ENCODE measurements at regions not wholly inside any gene's neighbourhood (a gene's known extent, or its start where the extent isn't known, plus 50 kb on each side); places are given as distances from the start of the nearest gene placed in this dataset.
"Not testable (repeated sequence)": the region's sequence is repeated elsewhere in the genome, so short reads cannot be mapped to it uniquely, and the experiment has no call there.

DNA sequence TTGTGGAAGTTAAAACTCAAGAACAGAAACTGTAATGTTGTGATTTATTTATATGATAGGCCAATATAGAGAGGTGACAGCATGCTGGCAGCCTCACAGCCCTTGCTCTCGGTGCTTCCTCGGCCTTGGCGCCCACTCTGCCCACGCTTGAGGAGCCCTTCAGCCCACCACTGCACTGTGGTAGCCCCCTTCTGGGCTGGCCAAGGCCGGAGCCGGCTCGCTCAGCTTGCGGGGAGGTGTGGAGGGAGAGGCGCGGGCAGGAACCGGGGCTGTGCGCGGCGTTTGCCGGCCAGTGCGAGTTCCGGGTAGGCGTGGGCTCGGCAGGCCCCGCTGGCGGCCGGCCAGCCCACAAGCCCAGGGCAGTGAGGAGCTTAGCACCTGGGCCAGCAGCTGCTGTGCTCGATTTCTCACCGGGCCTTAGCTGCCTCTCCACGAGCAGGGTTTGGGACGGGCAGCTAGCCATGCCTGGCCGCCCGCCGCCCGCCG lies 65.8 kb upstream of the SLC8A3 start:
- H3K9me3 Mint-ChIP-seq: no peaks in the 10 kb centered on the region
- peak overlapping the region; percentile 2 for H3K4me3 ChIP-seq (ENCODE audit: low read length)
- H3K36me3 ChIP-seq (ENCODE audit: control insufficient read depth, insufficient read depth, low read length): no peaks in the 10 kb centered on the region
- peaks cover 4% of the 10 kb centered on the region for H3K4me1 ChIP-seq (ENCODE audit: control insufficient read depth, insufficient read depth, low read length)
- DNase-seq: peak in 1 of 2 donors; percentile 16
- ATAC-seq: peak; percentile 53 to 84 (median 60)
- H3K27me3 ChIP-seq (ENCODE audit: control insufficient read depth, insufficient read depth, low read length): peaks cover 11% of the 10 kb centered on the region
- peaks cover 39 to 71% of the 10 kb centered on the region in 2 donors for H3K27me3 Mint-ChIP-seq (ENCODE audit: low read depth in 2 of 2)
- peaks cover 16% of the 10 kb centered on the region for H3K36me3 Mint-ChIP-seq
- intact Hi-C loops (cut with micrococcal nuclease): no loop called here
- peaks cover 0 to 8% of the 10 kb centered on the region in 2 donors for H3K4me1 Mint-ChIP-seq
- H3K4me3 Mint-ChIP-seq: peak overlapping the region; percentile 35
- no peak overlapping the region for H3K27ac Mint-ChIP-seq
- no peak overlapping the region for H3K27ac ChIP-seq (ENCODE audit: low read length)
- WGBS (ENCODE audit: insufficient coverage): under 1% methylated on average over 29 of the region's 31 CpGs
- peaks cover 6% of the 10 kb centered on the region for H3K9me3 ChIP-seq (ENCODE audit: control insufficient read depth, insufficient read depth, low read length)
- TF ChIP-seq, protein P1, sequence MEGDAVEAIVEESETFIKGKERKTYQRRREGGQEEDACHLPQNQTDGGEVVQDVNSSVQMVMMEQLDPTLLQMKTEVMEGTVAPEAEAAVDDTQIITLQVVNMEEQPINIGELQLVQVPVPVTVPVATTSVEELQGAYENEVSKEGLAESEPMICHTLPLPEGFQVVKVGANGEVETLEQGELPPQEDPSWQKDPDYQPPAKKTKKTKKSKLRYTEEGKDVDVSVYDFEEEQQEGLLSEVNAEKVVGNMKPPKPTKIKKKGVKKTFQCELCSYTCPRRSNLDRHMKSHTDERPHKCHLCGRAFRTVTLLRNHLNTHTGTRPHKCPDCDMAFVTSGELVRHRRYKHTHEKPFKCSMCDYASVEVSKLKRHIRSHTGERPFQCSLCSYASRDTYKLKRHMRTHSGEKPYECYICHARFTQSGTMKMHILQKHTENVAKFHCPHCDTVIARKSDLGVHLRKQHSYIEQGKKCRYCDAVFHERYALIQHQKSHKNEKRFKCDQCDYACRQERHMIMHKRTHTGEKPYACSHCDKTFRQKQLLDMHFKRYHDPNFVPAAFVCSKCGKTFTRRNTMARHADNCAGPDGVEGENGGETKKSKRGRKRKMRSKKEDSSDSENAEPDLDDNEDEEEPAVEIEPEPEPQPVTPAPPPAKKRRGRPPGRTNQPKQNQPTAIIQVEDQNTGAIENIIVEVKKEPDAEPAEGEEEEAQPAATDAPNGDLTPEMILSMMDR (IDR thresholded peaks at IDR 0.05): no peak

DNA sequence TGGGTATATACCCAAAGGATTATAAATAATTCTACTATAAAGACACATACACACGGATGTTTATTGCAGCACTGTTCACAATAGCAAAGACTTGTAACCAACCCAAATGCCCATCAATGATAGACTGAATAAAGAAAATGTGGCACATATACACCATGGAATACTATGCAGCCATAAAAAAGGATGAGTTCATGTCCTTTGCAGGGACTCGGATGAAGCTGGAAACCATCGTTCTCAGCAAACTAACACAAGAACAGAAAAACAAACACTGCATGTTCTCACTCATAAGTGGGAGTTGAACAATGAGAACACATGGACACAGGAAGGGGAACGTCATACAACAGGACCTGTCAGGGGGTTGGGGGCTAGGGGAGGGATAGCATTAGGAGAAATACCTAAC lies 64.8 kb upstream of the SLC8A3 start:
- H3K27ac ChIP-seq (ENCODE audit: low read length); H3K4me1 Mint-ChIP-seq; H3K9me3 ChIP-seq (ENCODE audit: control insufficient read depth, insufficient read depth, low read length); H3K27ac Mint-ChIP-seq; H3K4me1 ChIP-seq (ENCODE audit: control insufficient read depth, insufficient read depth, low read length); ATAC-seq; DNase-seq; intact Hi-C loops (cut with micrococcal nuclease); H3K4me3 ChIP-seq (ENCODE audit: low read length); H3K9me3 Mint-ChIP-seq; H3K36me3 ChIP-seq (ENCODE audit: control insufficient read depth, insufficient read depth, low read length): not testable (repeated sequence)
- H3K4me3 Mint-ChIP-seq: peak overlapping the region; percentile 58
- WGBS (ENCODE audit: insufficient coverage): 100% methylated on average over 1 of the region's 4 CpGs
- peaks cover 11% of the 10 kb centered on the region for H3K27me3 ChIP-seq (ENCODE audit: control insufficient read depth, insufficient read depth, low read length)
- peaks cover 39 to 62% of the 10 kb centered on the region in 2 donors for H3K27me3 Mint-ChIP-seq (ENCODE audit: low read depth in 2 of 2)
- peaks cover 16% of the 10 kb centered on the region for H3K36me3 Mint-ChIP-seq

DNA sequence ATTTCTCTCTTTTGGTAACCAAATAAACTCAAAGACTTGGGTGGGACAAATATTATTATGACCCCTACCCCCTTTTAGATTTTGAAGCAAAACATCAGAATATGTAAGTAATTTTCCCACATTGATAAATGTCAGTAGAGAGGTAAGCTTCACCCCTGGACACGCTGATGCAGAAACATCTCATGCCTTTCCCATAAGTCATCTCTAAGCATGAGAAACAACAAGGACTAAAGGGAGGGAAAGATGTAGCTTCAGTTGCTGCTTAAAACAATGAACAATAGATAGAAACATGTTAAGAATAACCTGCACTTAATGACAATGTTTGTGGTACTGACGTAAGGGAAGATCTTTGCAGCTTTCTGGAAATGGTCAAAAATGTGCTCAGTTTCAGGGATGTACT lies 56.3 kb upstream of the SLC8A3 start:
- H3K4me3 ChIP-seq (ENCODE audit: low read length): no peak overlapping the region
- TF ChIP-seq, protein P1 (IDR thresholded peaks at IDR 0.05): no peak
- ATAC-seq (no peak), DNase-seq (no peak)
- no peak overlapping the region for H3K27ac ChIP-seq (ENCODE audit: low read length)
- Mint-ChIP-seq H3K27me3 (ENCODE audit: low read depth in 2 of 2) (peaks cover 30 to 76% of the 10 kb centered on the region in 2 donors), H3K9me3 (peaks cover 0 to 3% of the 10 kb centered on the region in 2 donors), H3K4me1 (no peaks in the 10 kb centered on the region), H3K27ac (no peak overlapping the region), H3K36me3 (peaks cover 7% of the 10 kb centered on the region), H3K4me3 (no peak overlapping the region)
- H3K27me3 ChIP-seq (ENCODE audit: control insufficient read depth, insufficient read depth, low read length): peaks cover 2% of the 10 kb centered on the region
- WGBS (ENCODE audit: insufficient coverage): 100% methylated on average over 2 of the region's 2 CpGs
- no peaks in the 10 kb centered on the region for H3K36me3 ChIP-seq (ENCODE audit: control insufficient read depth, insufficient read depth, low read length)
- intact Hi-C loops (cut with micrococcal nuclease): no loop called here
- no peaks in the 10 kb centered on the region for H3K9me3 ChIP-seq (ENCODE audit: control insufficient read depth, insufficient read depth, low read length)
- H3K4me1 ChIP-seq (ENCODE audit: control insufficient read depth, insufficient read depth, low read length): no peaks in the 10 kb centered on the region

DNA sequence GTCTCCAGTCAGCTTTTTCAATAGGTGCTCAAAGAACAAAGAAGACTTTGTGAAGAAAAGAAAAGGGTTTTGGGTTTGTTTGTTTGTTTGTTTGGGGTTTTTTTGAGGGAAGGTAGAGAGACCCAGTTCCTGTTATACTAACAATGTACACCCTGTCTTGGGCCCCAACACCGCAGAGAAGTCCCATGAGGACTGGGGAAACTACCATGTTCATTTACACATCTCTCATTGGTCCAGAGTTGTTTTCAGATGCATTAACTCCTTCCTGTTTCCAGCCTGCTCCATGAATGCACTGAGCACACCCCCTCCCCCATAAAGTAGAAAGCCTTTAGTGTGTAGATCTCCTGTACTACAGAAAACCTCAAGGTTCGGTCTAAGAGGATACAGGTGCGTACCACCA lies 51.1 kb upstream of the SLC8A3 start:
- H3K27ac Mint-ChIP-seq: no peak overlapping the region

DNA sequence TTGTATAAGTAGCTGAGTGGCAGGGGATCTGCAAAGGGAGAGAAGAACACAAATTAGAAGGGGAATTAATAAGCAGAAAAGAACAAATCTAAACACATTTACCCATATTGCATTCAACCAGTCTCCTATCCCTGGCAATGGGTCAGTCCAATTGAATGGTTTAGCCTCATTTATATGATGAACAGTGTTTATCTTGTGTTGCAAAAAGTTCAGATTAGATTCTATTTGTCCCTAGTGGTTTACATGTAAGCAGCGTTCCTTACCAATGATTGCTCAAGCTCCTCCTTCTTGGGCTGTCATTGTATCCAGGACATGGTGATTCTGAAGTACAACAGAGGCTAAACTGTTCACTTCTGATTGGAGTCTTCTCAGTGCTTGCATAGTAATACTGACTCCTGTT lies 49.9 kb upstream of the SLC8A3 start:
- H3K27ac ChIP-seq (ENCODE audit: low read length); DNase-seq; H3K27me3 ChIP-seq (ENCODE audit: control insufficient read depth, insufficient read depth, low read length); H3K36me3 ChIP-seq (ENCODE audit: control insufficient read depth, insufficient read depth, low read length); H3K4me1 Mint-ChIP-seq; H3K4me3 ChIP-seq (ENCODE audit: low read length); H3K4me1 ChIP-seq (ENCODE audit: control insufficient read depth, insufficient read depth, low read length); H3K36me3 Mint-ChIP-seq; ATAC-seq; intact Hi-C loops (cut with micrococcal nuclease); H3K9me3 Mint-ChIP-seq; H3K9me3 ChIP-seq (ENCODE audit: control insufficient read depth, insufficient read depth, low read length); H3K27ac Mint-ChIP-seq; H3K4me3 Mint-ChIP-seq: not testable (repeated sequence)
- peaks cover 21 to 44% of the 10 kb centered on the region in 2 donors for H3K27me3 Mint-ChIP-seq (ENCODE audit: low read depth in 2 of 2)
- WGBS (ENCODE audit: insufficient coverage): 75% methylated on average over 1 of the region's 1 CpG

More for the DNA sequence above, 51.1 kb upstream of the SLC8A3 start:
- Histone ChIP-seq H3K9me3 (ENCODE audit: control insufficient read depth, insufficient read depth, low read length) (no peaks in the 10 kb centered on the region), H3K27me3 (ENCODE audit: control insufficient read depth, insufficient read depth, low read length) (no peaks in the 10 kb centered on the region), H3K4me3 (ENCODE audit: low read length) (no peak overlapping the region), H3K4me1 (ENCODE audit: control insufficient read depth, insufficient read depth, low read length) (no peaks in the 10 kb centered on the region), H3K27ac (ENCODE audit: low read length) (no peak overlapping the region), H3K36me3 (ENCODE audit: control insufficient read depth, insufficient read depth, low read length) (no peaks in the 10 kb centered on the region)
- ATAC-seq (no peak), DNase-seq (no peak)
- H3K4me3 Mint-ChIP-seq: no peak overlapping the region
- H3K27me3 Mint-ChIP-seq (ENCODE audit: low read depth in 2 of 2): peaks cover 25 to 56% of the 10 kb centered on the region in 2 donors
- TF ChIP-seq, protein P1 (IDR thresholded peaks at IDR 0.05): no peak
- intact Hi-C loops (cut with micrococcal nuclease): no loop called here
- no peaks in the 10 kb centered on the region for H3K4me1 Mint-ChIP-seq
- 57% methylated on average over 3 of the region's 3 CpGs for WGBS (ENCODE audit: insufficient coverage)
- H3K9me3 Mint-ChIP-seq: peaks cover 0 to 3% of the 10 kb centered on the region in 2 donors
- peaks cover 7% of the 10 kb centered on the region for H3K36me3 Mint-ChIP-seq
